ENCODE measurements at regions not wholly inside any gene's neighbourhood (a gene's known extent, or its start where the extent isn't known, plus 50 kb on each side); places are given as distances from the start of the nearest gene placed in this dataset.

DNA sequence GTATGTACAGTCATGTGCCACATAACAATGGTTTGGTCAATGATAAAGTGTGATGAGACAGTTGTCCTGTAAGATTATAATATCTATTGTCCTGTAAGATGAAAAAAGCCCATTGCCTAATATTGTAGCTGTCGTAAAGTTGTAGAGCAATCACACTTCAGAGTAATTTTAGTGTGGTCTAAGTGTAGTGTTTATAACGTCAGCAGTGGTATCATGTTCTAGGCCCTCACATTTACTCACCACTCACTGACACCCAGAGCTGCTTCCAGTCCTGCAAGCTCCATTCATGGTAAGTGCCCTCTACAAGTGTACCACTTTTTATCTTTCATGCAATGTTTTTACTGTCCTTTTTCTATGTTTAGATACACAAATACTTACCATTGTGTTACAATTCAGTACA, 259.9 kb upstream of the RAB4A start:
- no peak for TF ChIP-seq ZNF747 (CRISPR knock-in tag; IDR thresholded peaks at IDR 0.05; ENCODE audit: borderline replicate concordance)
- TF ChIP-seq ZNF460 (CRISPR knock-in tag; IDR thresholded peaks at IDR 0.05; ENCODE audit: borderline replicate concordance), result no peak
- TF ChIP-seq ZNF253 (CRISPR knock-in tag; IDR thresholded peaks at IDR 0.05; ENCODE audit: borderline replicate concordance), result no peak
- TF ChIP-seq, protein P1, sequence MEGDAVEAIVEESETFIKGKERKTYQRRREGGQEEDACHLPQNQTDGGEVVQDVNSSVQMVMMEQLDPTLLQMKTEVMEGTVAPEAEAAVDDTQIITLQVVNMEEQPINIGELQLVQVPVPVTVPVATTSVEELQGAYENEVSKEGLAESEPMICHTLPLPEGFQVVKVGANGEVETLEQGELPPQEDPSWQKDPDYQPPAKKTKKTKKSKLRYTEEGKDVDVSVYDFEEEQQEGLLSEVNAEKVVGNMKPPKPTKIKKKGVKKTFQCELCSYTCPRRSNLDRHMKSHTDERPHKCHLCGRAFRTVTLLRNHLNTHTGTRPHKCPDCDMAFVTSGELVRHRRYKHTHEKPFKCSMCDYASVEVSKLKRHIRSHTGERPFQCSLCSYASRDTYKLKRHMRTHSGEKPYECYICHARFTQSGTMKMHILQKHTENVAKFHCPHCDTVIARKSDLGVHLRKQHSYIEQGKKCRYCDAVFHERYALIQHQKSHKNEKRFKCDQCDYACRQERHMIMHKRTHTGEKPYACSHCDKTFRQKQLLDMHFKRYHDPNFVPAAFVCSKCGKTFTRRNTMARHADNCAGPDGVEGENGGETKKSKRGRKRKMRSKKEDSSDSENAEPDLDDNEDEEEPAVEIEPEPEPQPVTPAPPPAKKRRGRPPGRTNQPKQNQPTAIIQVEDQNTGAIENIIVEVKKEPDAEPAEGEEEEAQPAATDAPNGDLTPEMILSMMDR (CRISPR knock-in tag; IDR thresholded peaks at IDR 0.05), result no peak
- TF ChIP-seq GZF1 (CRISPR knock-in tag; IDR thresholded peaks at IDR 0.05), result no peak
- TF ChIP-seq, protein P2, sequence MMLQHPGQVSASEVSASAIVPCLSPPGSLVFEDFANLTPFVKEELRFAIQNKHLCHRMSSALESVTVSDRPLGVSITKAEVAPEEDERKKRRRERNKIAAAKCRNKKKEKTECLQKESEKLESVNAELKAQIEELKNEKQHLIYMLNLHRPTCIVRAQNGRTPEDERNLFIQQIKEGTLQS (CRISPR knock-in tag; IDR thresholded peaks at IDR 0.05), result no peak
- TF ChIP-seq PAF1 (CRISPR knock-in tag; IDR thresholded peaks at IDR 0.05), result no peak
- TF ChIP-seq, protein P3, sequence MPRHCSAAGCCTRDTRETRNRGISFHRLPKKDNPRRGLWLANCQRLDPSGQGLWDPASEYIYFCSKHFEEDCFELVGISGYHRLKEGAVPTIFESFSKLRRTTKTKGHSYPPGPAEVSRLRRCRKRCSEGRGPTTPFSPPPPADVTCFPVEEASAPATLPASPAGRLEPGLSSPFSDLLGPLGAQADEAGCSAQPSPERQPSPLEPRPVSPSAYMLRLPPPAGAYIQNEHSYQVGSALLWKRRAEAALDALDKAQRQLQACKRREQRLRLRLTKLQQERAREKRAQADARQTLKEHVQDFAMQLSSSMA (CRISPR knock-in tag; IDR thresholded peaks at IDR 0.05), result no peak
- TF ChIP-seq POLR2A (IDR thresholded peaks at IDR 0.05; ENCODE audit: insufficient read depth in 1 of 2, low read depth in 2 of 2, low read length in 2 of 2), result no peak

All from HepG2 (cell line).